Stimulated activated CD8-positive, alpha-beta memory T cell treated with anti-CD3 and anti-CD28 coated beads, Interleukin-7, amount 100 ng/mL, for 48 hours (primary cell): ENCODE measurements at regions not wholly inside any gene's neighbourhood (a gene's known extent, or its start where the extent isn't known, plus 50 kb on each side); places are given as distances from the start of the nearest gene placed in this dataset.

Source experiments
- DNase-seq, 2 donors: peaks; one replicate each; pipeline ENCODE4 v3.0.0-alpha.2; 2020; ENCODE audit warnings: low read depth in 1 of 2; ENCODE audit errors: extremely low read depth in 1 of 2

GRCh38 chr7:130958846-130959245, 224.8 kb upstream of the KLF14 start:
- DNase-seq: no peak

DNA sequence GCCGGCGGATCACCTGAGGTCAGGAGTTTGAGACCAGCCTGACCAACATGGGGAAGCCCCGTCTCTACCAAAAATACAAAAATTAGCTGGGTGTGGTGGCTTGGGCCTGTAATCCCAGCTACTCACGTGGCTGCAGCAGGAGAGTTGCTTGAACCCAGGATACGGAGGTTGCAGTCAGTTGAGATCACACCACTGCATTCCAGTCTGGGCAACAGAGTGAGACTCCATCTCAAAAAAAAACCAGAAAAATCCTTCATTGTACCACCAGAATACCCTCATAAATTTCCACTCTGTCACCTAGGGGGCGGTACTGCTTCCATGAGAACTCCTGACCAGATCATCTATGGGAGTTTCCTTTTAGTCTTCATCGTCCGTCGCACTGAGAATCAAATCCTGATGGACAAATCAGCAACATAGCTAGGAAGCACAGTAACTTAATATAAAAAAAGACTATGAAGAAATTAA, 225.8 kb upstream of the KLF14 start:
- DNase-seq: no peak

DNA sequence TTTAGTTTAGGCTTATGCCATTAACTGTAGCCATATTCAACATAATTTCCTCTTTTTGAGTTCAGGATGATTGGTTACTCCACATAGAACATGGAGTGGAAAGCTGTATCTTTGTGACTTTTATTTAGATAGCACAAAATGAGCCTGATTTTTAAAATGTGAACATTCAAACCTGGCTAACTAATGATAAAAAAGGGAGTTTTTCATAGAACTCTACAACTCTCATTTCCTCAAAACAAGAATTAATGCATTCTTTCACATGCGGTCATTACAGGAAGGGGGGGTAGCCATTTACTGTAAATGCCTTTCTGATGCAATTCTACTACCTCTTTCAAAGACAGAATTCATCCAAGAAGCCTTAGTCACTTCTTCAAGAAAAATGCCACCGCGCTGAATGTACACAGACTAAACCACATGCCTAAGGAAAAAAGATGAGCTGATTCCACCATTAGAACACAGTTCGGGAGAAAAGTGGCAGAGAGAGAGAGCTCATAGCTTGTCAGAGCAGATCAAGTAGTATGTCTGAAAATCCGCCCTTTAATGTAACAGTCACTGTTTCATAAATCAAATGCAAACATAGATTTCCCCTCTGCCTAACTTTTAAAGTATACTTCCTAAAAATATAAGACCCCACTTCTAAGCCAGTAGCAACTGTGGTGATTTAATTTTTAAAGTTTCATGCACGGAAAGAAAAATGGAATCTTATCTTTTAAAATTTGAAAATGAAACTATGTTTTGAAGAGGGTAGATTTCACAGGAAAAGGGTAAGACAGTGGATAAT, 226.4 kb upstream of the KLF14 start:
- peak in 1 of 2 donors; percentile 52 for DNase-seq

DNA sequence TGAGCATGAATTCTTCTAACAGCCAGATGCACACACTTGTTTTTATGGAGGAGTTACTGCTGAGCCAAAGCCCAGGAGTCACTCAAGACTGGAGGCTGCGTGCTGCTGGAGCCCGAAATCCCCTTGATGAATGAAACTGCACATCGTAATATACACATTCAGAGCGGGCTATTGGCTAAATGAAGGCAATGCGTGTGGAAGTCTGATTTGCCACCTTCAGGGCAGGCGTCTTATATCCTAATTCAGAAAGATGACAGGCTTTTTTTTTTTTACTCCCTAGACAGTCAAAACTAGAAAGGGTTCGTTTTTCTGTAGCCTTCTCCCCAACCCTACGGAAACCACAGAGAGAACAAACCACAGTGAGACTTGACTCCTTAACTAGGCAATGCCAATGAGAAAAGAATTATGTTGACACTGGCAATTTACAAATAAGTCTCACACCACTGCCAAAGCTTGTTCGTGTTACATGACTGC, 227.2 kb upstream of the KLF14 start:
- DNase-seq: peak; percentile 39 to 76

DNA sequence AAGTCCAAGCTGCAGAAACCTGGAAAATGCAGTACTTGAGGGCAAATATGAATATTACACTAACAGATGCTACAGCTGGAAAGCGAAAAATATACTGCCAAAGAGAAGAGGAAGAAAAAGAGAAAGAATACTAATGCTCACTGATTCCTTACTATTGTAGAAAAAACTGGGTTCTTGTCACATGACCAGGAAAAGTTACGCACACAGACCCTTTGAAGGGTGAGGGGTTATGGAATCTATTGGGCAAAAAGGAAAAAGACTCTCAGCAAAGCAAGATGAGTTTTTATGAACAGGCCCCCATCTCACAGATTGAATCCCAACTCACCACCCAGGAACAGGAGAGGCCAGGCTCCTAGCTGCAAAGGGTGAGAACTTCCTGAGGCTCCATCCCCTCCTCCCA, 228.1 kb upstream of the KLF14 start:
- no peak for DNase-seq

- DNase-seq: no peak
Measured at GRCh38 chr7:130963339-130963738, 229.3 kb upstream of the KLF14 start.

GRCh38 chr7:130965515-130965914, 231.5 kb upstream of the KLF14 start:
- DNase-seq: no peak

DNA sequence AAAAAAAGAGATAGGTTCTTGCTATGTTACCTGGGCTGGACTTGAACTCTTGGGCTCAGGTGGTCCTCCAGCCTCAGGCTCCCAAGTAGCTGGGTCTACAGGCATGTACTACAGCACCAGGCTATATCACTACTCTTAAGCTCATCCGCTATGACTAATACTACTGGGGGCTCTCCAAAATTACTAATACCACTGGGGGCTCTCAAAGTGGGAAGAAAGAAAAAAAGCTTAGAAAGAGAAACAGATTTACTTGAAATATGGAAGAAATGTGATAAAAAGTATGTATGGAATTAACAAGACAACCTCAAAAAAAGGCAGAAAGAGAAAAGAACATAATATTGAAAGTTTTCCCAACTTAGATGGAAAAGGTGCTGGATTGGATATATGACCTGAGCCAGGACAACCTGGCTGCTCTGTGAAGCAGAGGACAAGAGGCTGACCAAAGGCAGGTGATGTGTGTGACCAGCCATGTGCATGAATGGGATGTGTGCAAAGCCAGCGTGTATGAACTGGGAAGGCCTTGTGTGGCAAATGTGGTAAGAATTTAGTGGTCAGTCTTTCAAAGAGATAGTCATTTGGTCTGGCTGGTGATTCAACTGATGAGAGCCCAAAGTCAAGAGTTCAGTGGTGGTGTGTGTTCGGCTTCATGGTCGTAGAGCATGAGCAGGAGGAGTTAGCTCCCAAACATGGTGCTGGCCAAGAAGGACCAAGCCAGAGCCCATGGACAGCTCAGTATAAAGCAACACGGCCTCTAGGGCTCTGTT, 232.4 kb upstream of the KLF14 start:
- DNase-seq: no peak

DNA sequence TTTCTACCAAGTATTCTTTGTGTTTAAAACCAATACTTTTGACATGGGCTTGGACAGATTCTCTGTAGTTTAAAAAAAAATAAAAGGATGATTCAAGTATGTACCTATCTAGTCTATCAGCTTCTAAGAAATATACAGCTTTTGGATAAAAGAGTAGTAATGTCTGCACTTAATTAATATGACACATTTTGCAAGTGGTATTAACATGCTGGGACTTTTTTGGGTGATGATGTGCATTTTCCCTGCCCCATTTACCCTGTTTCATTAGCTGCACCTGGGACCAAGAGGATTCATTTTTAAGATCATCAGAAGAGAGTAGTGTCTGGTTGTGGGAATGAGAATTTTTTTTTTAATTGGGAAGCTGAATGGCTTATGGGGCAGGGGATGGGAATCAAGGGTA, 236.2 kb upstream of the KLF14 start:
- no peak for DNase-seq

GRCh38 chr7:130970696-130971095, 236.7 kb upstream of the KLF14 start:
- no peak for DNase-seq

- DNase-seq: peak; percentile 46 to 79
Measured at GRCh38 chr7:130971297-130971696, 237.3 kb upstream of the KLF14 start.

- no peak for DNase-seq
Measured at GRCh38 chr7:130972201-130972600, 238.2 kb upstream of the KLF14 start.

GRCh38 chr7:130973637-130974036, 239.6 kb upstream of the KLF14 start:
- DNase-seq: no peak

DNA sequence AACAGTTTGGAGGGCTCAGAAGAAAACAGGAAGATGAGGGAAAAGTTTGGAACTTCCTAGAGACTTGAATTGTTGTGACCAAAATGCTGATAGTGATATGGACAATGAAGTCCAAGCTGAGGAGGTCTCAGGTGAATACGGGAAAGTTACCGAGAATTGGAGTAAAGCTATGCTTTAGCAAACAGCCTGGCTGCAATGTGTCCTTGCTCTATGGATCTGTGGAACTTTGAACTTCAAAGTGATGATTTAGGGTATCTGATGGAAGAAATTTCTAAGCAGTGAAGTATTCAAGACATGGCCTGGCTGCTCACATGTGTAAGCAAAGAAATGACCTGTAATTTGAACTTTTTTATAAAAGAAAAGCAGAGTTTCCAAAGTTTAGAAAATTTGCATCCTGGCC, 240.2 kb upstream of the KLF14 start:
- no peak for DNase-seq

- no peak for DNase-seq
Measured at GRCh38 chr7:130974794-130975193, 240.8 kb upstream of the KLF14 start.

DNA sequence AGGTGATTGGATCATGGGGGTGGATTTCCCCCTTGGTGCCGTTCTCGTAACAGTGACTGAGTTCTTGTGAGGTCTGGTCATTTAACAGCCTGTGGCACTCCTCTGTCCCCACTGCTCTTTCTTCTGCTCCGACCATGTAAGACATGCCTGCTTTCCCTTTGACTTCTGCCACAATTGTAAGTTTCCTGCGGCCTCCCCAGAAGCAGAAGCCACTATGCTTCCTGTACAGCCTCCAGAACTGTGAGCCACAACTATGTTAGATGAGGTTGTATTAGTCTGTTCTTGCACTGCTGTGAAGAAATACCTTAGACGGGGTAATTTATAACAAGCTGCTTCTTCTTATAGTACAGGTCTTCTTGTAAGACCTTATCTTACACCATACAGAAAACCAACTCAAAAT, 241.7 kb upstream of the KLF14 start:
- DNase-seq: no peak

DNA sequence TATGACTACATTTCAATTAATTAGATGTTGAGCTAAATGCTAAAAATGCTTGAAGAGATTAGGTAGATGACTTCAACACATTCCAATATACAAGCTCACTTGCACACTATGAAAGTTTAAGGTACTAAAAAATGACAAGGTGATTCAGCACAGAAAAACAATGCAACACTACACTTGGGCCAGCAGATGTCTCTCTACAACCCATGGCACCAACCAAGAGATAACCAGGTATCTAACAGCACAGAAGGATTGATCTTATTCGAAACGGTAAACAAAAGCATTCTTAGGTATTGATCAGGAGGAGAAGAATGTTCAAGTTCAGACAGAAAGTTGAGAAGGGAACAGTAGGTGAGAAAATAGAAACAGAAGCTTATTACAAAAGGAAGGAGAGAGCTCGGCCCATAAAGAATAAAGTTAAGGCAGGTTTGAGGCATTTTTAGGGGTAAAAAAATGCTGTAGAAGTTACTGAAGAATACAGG, 248.2 kb upstream of the KLF14 start:
- no peak for DNase-seq

- no peak for DNase-seq
Measured at GRCh38 chr7:130982651-130983050, 248.6 kb upstream of the KLF14 start.

- no peak for DNase-seq
Measured at GRCh38 chr7:130985361-130985760, 251.4 kb upstream of the KLF14 start.

DNA sequence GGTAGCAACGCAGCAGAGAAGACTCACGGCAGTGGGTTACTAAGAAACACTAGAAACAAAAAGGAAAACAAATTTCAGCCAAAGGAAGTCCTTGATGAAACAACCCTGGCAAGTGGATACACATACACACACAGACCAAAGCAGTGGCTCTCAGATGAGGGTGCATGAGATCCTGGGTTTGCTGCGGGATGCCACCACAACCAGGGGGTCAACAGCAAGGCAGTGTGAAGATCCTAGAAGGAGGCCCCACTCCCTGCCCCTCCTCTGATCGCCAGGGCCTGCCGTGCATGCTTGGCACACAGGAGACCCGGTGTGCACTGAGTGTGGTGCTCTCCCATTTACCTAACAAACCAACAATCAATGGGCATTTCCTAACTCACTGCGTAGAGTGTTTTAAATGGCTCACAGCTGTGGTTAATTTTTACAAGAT, 252.3 kb upstream of the KLF14 start:
- no peak for DNase-seq

GRCh38 chr7:130987092-130987491, 253.1 kb upstream of the KLF14 start:
- no peak for DNase-seq

GRCh38 chr7:130988443-130988842, 254.4 kb upstream of the KLF14 start:
- DNase-seq: no peak
